NCI-H345 treated with DMSO at 0.1 percent for 48 hours (cell line): ENCODE measurements at regions not wholly inside any gene's neighbourhood (a gene's known extent, or its start where the extent isn't known, plus 50 kb on each side); places are given as distances from the start of the nearest gene placed in this dataset.
"Not testable (repeated sequence)": the region's sequence is repeated elsewhere in the genome, so short reads cannot be mapped to it uniquely, and the experiment has no call there.

Experiments
- DNase-seq: peaks from one replicate; lab custom pipeline; 2025; ENCODE audit not compliant: unreplicated experiment; lab: John Stamatoyannopoulos, UW

GRCh38 chr4:173651651-173652282 lies 121.7 kb upstream of the HAND2 start:
- no peak for DNase-seq

- no peak for DNase-seq
Observed at GRCh38 chr4:173647902-173648301, 117.9 kb upstream of the HAND2 start.

GRCh38 chr4:173642509-173642908 lies 112.5 kb upstream of the HAND2 start:
- DNase-seq: no peak

DNA sequence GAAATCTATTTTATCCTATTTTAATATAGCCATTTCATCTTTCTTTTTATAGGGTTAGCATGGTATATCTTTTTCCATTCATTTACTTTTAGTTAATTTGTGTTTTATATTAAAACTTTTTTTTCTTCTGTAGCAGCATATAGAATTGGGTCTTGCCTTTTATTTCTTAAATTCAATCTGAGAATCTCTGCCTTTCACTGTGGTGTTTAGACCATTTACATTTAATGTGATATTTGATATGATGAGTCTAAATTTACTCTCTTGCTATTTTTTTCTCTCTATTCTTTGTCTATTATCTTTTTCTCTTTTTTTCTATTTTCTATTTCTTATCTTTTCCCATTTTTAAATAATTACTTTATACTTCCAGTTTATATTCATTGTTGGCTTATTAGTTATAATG lies 105.4 kb upstream of the HAND2 start:
- no peak for DNase-seq

DNA sequence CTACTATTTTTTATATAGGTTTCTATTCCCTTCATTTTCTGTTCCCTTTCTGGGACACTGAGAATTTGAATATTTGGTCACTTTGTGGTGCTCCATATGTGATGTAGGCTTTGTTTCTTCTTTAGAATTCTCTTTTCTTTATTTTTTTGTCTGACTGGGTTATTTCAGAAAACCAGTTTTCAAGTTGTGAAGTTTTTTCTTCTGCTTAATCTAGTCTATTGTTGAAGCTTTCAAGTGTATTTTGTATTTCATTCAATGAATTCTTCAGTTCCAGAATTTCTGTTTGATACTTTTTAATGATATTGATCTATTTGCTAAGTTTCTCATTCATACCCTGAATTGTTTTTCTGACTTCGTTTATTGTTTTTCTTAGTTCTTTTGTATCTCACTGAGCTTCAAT lies 96.2 kb upstream of the HAND2 start:
- no peak for DNase-seq

GRCh38 chr4:173618648-173619047 lies 88.6 kb upstream of the HAND2 start:
- not testable (repeated sequence) for DNase-seq

DNA sequence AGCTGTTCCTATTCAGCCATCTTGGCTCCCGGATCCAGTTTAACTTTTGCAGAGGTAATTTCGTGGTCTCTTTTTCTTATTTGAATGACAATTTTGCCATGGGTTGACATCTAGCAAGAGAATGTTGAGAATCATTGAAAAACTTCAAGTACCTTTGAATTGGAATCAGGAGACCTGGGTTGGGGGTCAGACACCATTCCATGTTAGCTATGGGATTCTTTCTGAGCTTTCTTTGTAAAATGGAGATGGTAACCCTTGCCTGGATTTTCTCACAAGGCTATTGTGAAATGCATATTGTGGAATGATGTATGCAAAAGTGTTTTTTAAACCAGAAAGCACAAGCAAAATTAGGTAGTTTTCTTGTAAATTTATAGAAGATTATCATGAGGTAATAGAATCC lies 79.1 kb upstream of the HAND2 start:
- no peak for DNase-seq

GRCh38 chr4:173608632-173609031 lies 78.6 kb upstream of the HAND2 start:
- DNase-seq: not testable (repeated sequence)

GRCh38 chr4:173591760-173592159 lies 61.7 kb upstream of the HAND2 start:
- no peak for DNase-seq

DNA sequence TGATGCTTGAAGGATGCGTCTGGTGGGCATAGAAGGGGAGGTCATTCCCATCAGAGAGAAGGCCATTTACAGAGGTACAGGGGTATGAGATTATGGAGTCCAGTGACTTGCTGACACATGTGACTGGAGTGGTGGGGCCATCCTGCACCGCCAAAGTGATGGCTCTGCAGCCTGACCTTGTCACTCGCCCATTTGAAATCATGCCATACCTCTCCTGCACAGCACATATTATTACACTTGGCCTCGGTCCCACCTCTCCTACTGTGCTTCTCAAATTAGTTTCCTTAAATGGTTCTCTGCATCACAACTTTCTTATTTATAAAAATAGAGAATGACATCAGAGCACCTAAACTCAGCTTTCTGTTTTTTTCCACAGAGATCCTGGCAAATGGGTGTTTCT lies 60.7 kb upstream of the HAND2 start:
- DNase-seq: no peak

GRCh38 chr4:173585876-173586572 lies 56.0 kb upstream of the HAND2 start:
- DNase-seq: no peak

GRCh38 chr4:173584506-173584905 lies 54.5 kb upstream of the HAND2 start:
- no peak for DNase-seq
